ENCODE measurements at regions not wholly inside any gene's neighbourhood (a gene's known extent, or its start where the extent isn't known, plus 50 kb on each side); places are given as distances from the start of the nearest gene placed in this dataset.

GRCh38 chr3:80357761-80358160 is 590.0 kb upstream of the ROBO1 start:
- TF ChIP-seq ZNF143 (CRISPR knock-in tag; IDR thresholded peaks at IDR 0.05): no peak
- TF ChIP-seq ZNF785 (CRISPR knock-in tag; IDR thresholded peaks at IDR 0.05): no peak

All from K562 (cell line).